GM23338 (cell line): ENCODE measurements at regions not wholly inside any gene's neighbourhood (a gene's known extent, or its start where the extent isn't known, plus 50 kb on each side); places are given as distances from the start of the nearest gene placed in this dataset.

ENCODE experiments used
- ATAC-seq: fragments of 200-7000 bp; cut with Tn5 transposase; 3 replicates; pipeline ENCODE4 v1.9.1; 2020
- DNase-seq: peaks from one replicate; pipeline ENCODE4 v3.0.0-alpha.2; 2015; ENCODE audit warnings: low spot score
- H2AFZ ChIP-seq: fragments of 200-600 bp; sonication (generic); 2 replicates; pipeline ENCODE4 v1.8.0; 2016; ENCODE audit warnings: antibody characterized with exemption, mild to moderate bottlenecking, moderate library complexity
- H3F3A ChIP-seq: fragments of 200-600 bp; sonication (generic); replicated peaks from 2 replicates; pipeline ENCODE4 v1.8.0; 2017; ENCODE audit warnings: antibody characterized with exemption, mixed run types, low read depth
- H3K27ac ChIP-seq: fragments of 200-600 bp; sonication (generic); 2 replicates; pipeline ENCODE4 v1.6.1; 2016; ENCODE audit warnings: low read depth
- H3K27me3 ChIP-seq: fragments of 200-600 bp; sonication (generic); 2 replicates; pipeline ENCODE4 v1.8.0; 2016; ENCODE audit warnings: mild to moderate bottlenecking, mixed run types, moderate library complexity; ENCODE audit not compliant: insufficient read depth
- H3K36me3 ChIP-seq: fragments of 200-600 bp; sonication (generic); 2 replicates; pipeline ENCODE4 v1.8.0; 2016; ENCODE audit warnings: mild to moderate bottlenecking; ENCODE audit not compliant: insufficient read depth
- H3K4me1 ChIP-seq: fragments of 200-600 bp; sonication (generic); 2 replicates; pipeline ENCODE4 v1.8.0; 2016; ENCODE audit warnings: mild to moderate bottlenecking, moderate library complexity; ENCODE audit not compliant: insufficient read depth
- H3K4me2 ChIP-seq: fragments of 200-600 bp; sonication (generic); 2 replicates; pipeline ENCODE4 v1.7.1; 2017; ENCODE audit warnings: mixed run types
- H3K4me3 ChIP-seq: fragments of 200-600 bp; sonication (generic); 2 replicates; pipeline ENCODE4 v1.6.1; 2016; ENCODE audit warnings: mixed run types
- H3K79me2 ChIP-seq: fragments of 200-600 bp; sonication (generic); replicated peaks from 2 replicates; pipeline ENCODE4 v1.8.0; 2017; ENCODE audit warnings: mild to moderate bottlenecking; ENCODE audit not compliant: insufficient read depth
- H3K9me2 ChIP-seq: fragments of 200-600 bp; sonication (generic); 2 replicates; pipeline ENCODE4 v1.8.0; 2017; ENCODE audit not compliant: insufficient read depth
- H4K20me1 ChIP-seq: fragments of 200-600 bp; sonication (generic); replicated peaks from 2 replicates; pipeline ENCODE4 v1.8.0; 2017; ENCODE audit warnings: mild to moderate bottlenecking; ENCODE audit not compliant: insufficient read depth
- H3K27ac Mint-ChIP-seq: 2 replicates; pipeline ENCODE4 v1.8.0; 2020; ENCODE audit warnings: inconsistent platforms, mild to moderate bottlenecking, moderate library complexity, mixed read lengths
- H3K27me3 Mint-ChIP-seq: 3 replicates; pipeline ENCODE4 v1.8.0; 2022; ENCODE audit warnings: low read depth, mild to moderate bottlenecking, moderate library complexity, mixed read lengths, inconsistent platforms; ENCODE audit not compliant: insufficient read depth, poor library complexity
- H3K36me3 Mint-ChIP-seq: 3 replicates; pipeline ENCODE4 v1.8.0; 2021; ENCODE audit warnings: low read depth, mild to moderate bottlenecking, inconsistent platforms, moderate library complexity, mixed read lengths
- H3K4me1 Mint-ChIP-seq: 3 replicates; pipeline ENCODE4 v1.8.0; 2020; ENCODE audit warnings: mild to moderate bottlenecking, inconsistent platforms, mixed read lengths
- H3K4me3 Mint-ChIP-seq: 3 replicates; pipeline ENCODE4 v1.8.0; 2021; ENCODE audit warnings: moderate library complexity, mild to moderate bottlenecking, inconsistent platforms, mixed read lengths
- H3K9me3 Mint-ChIP-seq: 3 replicates; pipeline ENCODE4 v1.8.0; 2020; ENCODE audit warnings: moderate library complexity, mild to moderate bottlenecking, inconsistent platforms, mixed read lengths
- EZH2phosphoT487 ChIP-seq: fragments of 200-600 bp; sonication (generic); IDR thresholded peaks from one replicate; pipeline ENCODE4 v1.8.1; 2018; ENCODE audit warnings: antibody characterized with exemption; ENCODE audit not compliant: unreplicated experiment
- JUNB ChIP-seq: IDR thresholded peaks from one replicate; pipeline ENCODE4 v1.6.1; 2016; ENCODE audit warnings: antibody characterized with exemption; ENCODE audit not compliant: unreplicated experiment
- STAT1 ChIP-seq: IDR thresholded peaks from one replicate; pipeline ENCODE4 v1.6.1; 2016; ENCODE audit warnings: antibody characterized with exemption; ENCODE audit not compliant: unreplicated experiment
- ZNF114 ChIP-seq: fragments of 250-450 bp; sonication (Bioruptor Pico); IDR thresholded peaks from 2 replicates; pipeline ENCODE4 v1.5.0; 2020; ENCODE audit warnings: mild to moderate bottlenecking, moderate library complexity
- ZNF331 ChIP-seq: fragments of 250-450 bp; sonication (Bioruptor Pico); IDR thresholded peaks from 2 replicates; pipeline ENCODE4 v1.5.0; 2020; ENCODE audit warnings: low read depth, mild to moderate bottlenecking, moderate library complexity
- TF ChIP-seq, protein P1 (sequence below): fragments of 250-450 bp; sonication (Bioruptor Pico); IDR thresholded peaks from 2 replicates; pipeline ENCODE4 v1.5.0; 2020; ENCODE audit warnings: mild to moderate bottlenecking, moderate library complexity
- TF ChIP-seq, protein P2 (sequence below): IDR thresholded peaks from one replicate; pipeline ENCODE4 v1.6.1; 2018; ENCODE audit warnings: antibody characterized with exemption; ENCODE audit not compliant: unreplicated experiment

DNA sequence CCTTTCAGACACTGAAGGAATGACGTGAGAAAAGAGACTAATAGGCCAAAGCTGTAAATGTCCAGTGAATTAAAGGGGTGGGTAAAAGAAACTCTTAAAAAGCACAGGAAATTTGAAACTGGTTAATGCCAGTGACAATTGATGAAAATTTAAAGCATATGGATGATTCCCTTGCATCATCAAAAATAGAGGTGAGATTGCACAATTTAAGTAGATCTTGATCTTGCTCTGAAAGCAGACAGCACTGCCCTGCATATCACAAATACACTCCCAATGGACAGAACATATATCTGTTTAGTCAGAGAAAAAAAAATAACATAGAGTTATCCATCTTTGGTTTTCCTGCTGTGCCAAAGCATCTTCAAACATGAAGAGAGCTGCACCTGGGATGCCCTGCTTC lies 86.7 kb upstream of the UBE2E3 start:
- Mint-ChIP-seq H3K4me3 (no peak overlapping the region), H3K4me1 (peaks cover 2% of the 10 kb centered on the region; the same call in 1 of the 3 replicates), H3K9me3 (no peaks in the 10 kb centered on the region), H3K27ac (no peak overlapping the region), H3K36me3 (no peaks in the 10 kb centered on the region), H3K27me3 (peaks cover 2% of the 10 kb centered on the region)
- no peaks in the 10 kb centered on the region for H3K4me1 ChIP-seq
- no peak for DNase-seq
- ATAC-seq = no peak
- no peaks in the 10 kb centered on the region for H3K79me2 ChIP-seq
- H3K4me3 ChIP-seq = no peak overlapping the region
- no peaks in the 10 kb centered on the region for H3F3A ChIP-seq
- no peak for TF ChIP-seq JUNB
- no peak for TF ChIP-seq EZH2phosphoT487
- TF ChIP-seq ZNF114 = no peak
- TF ChIP-seq, protein P1, sequence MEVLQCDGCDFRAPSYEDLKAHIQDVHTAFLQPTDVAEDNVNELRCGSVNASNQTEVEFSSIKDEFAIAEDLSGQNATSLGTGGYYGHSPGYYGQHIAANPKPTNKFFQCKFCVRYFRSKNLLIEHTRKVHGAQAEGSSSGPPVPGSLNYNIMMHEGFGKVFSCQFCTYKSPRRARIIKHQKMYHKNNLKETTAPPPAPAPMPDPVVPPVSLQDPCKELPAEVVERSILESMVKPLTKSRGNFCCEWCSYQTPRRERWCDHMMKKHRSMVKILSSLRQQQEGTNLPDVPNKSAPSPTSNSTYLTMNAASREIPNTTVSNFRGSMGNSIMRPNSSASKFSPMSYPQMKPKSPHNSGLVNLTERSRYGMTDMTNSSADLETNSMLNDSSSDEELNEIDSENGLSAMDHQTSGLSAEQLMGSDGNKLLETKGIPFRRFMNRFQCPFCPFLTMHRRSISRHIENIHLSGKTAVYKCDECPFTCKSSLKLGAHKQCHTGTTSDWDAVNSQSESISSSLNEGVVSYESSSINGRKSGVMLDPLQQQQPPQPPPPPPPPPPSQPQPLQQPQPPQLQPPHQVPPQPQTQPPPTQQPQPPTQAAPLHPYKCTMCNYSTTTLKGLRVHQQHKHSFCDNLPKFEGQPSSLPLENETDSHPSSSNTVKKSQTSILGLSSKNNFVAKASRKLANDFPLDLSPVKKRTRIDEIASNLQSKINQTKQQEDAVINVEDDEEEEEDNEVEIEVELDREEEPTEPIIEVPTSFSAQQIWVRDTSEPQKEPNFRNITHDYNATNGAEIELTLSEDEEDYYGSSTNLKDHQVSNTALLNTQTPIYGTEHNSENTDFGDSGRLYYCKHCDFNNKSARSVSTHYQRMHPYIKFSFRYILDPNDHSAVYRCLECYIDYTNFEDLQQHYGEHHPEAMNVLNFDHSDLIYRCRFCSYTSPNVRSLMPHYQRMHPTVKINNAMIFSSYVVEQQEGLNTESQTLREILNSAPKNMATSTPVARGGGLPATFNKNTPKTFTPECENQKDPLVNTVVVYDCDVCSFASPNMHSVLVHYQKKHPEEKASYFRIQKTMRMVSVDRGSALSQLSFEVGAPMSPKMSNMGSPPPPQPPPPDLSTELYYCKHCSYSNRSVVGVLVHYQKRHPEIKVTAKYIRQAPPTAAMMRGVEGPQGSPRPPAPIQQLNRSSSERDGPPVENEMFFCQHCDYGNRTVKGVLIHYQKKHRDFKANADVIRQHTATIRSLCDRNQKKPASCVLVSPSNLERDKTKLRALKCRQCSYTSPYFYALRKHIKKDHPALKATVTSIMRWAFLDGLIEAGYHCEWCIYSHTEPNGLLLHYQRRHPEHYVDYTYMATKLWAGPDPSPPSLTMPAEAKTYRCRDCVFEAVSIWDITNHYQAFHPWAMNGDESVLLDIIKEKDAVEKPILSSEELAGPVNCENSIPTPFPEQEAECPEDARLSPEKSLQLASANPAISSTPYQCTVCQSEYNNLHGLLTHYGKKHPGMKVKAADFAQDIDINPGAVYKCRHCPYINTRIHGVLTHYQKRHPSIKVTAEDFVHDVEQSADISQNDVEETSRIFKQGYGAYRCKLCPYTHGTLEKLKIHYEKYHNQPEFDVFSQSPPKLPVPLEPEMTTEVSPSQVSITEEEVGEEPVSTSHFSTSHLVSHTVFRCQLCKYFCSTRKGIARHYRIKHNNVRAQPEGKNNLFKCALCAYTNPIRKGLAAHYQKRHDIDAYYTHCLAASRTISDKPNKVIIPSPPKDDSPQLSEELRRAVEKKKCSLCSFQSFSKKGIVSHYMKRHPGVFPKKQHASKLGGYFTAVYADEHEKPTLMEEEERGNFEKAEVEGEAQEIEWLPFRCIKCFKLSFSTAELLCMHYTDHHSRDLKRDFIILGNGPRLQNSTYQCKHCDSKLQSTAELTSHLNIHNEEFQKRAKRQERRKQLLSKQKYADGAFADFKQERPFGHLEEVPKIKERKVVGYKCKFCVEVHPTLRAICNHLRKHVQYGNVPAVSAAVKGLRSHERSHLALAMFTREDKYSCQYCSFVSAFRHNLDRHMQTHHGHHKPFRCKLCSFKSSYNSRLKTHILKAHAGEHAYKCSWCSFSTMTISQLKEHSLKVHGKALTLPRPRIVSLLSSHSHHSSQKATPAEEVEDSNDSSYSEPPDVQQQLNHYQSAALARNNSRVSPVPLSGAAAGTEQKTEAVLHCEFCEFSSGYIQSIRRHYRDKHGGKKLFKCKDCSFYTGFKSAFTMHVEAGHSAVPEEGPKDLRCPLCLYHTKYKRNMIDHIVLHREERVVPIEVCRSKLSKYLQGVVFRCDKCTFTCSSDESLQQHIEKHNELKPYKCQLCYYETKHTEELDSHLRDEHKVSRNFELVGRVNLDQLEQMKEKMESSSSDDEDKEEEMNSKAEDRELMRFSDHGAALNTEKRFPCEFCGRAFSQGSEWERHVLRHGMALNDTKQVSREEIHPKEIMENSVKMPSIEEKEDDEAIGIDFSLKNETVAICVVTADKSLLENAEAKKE (CRISPR knock-in tag) = no peak
- TF ChIP-seq STAT1 = no peak
- TF ChIP-seq, protein P2, sequence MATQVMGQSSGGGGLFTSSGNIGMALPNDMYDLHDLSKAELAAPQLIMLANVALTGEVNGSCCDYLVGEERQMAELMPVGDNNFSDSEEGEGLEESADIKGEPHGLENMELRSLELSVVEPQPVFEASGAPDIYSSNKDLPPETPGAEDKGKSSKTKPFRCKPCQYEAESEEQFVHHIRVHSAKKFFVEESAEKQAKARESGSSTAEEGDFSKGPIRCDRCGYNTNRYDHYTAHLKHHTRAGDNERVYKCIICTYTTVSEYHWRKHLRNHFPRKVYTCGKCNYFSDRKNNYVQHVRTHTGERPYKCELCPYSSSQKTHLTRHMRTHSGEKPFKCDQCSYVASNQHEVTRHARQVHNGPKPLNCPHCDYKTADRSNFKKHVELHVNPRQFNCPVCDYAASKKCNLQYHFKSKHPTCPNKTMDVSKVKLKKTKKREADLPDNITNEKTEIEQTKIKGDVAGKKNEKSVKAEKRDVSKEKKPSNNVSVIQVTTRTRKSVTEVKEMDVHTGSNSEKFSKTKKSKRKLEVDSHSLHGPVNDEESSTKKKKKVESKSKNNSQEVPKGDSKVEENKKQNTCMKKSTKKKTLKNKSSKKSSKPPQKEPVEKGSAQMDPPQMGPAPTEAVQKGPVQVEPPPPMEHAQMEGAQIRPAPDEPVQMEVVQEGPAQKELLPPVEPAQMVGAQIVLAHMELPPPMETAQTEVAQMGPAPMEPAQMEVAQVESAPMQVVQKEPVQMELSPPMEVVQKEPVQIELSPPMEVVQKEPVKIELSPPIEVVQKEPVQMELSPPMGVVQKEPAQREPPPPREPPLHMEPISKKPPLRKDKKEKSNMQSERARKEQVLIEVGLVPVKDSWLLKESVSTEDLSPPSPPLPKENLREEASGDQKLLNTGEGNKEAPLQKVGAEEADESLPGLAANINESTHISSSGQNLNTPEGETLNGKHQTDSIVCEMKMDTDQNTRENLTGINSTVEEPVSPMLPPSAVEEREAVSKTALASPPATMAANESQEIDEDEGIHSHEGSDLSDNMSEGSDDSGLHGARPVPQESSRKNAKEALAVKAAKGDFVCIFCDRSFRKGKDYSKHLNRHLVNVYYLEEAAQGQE = no peak
- TF ChIP-seq ZNF331 (CRISPR knock-in tag) = no peak
- no peaks in the 10 kb centered on the region for H4K20me1 ChIP-seq
- no peaks in the 10 kb centered on the region for H3K36me3 ChIP-seq
- no peaks in the 10 kb centered on the region for H3K27me3 ChIP-seq
- no peak overlapping the region for H3K27ac ChIP-seq
- no peak overlapping the region for H3K4me2 ChIP-seq
- no peak overlapping the region for H2AFZ ChIP-seq
- H3K9me2 ChIP-seq = no peaks in the 10 kb centered on the region
